Endothelial cell of umbilical vein (primary cell): ENCODE measurements at regions not wholly inside any gene's neighbourhood (a gene's known extent, or its start where the extent isn't known, plus 50 kb on each side); places are given as distances from the start of the nearest gene placed in this dataset.
A peak's percentile ranks its signal among the peaks of the same experiment; 100 is the strongest.

ENCODE experiments used
- BruUV-seq: library from RNA; stranded (reverse); fragments of 400-500 nt; replicated peaks from 2 replicates; lab custom pipeline; 2021; lab: Mats Ljungman, UMichigan
- CTCF ChIA-PET: fragments of 300-600, 350-600 bp; sonication (Branson Sonifier 250); formaldehyde crosslinking; loops from one replicate; lab custom pipeline; 2021; ENCODE audit warnings: antibody characterized with exemption, inconsistent platforms; lab: Charles Lee
- POLR2A ChIA-PET: fragments of 300-600, 350-600 bp; sonication (Branson Sonifier 250); formaldehyde crosslinking; loops from one replicate; lab custom pipeline; 2021; ENCODE audit warnings: antibody characterized with exemption, inconsistent platforms; lab: Charles Lee
- DNase-seq: peaks from one replicate; pipeline ENCODE4 v3.0.0-alpha.2; 2011; ENCODE audit warnings: low read depth, low spot score
- FAIRE-seq: peaks from 2 replicates; lab custom pipeline; 2011; peaks lifted over from hg19 to GRCh38; lab: Jason Lieb, UNC
- H2AFZ ChIP-seq: 2 replicates; pipeline ENCODE4 v1.6.0; 2012; ENCODE audit warnings: low read depth, low read length, control low read depth, inconsistent platforms
- H3K27ac ChIP-seq: 2 replicates; pipeline ENCODE4 v1.5.1; 2011; ENCODE audit warnings: low read depth, mild to moderate bottlenecking, control low read depth, low read length, moderate library complexity; ENCODE audit not compliant: insufficient read depth
- H3K27me3 ChIP-seq, 2 experiments: 2 replicates each; pipeline versions ENCODE4 v1.6.0 to v1.6.1; 2011; ENCODE audit warnings: low read length in 2 of 2, mixed read lengths in 1 of 2; ENCODE audit not compliant: control insufficient read depth in 2 of 2, insufficient read depth in 2 of 2
- H3K36me3 ChIP-seq, 2 experiments: 2 replicates in 1 of 2; 3 replicates in 1 of 2; pipeline ENCODE4 v1.5.1; 2011; ENCODE audit warnings: low read length in 2 of 2, mild to moderate bottlenecking in 1 of 2, moderate library complexity in 1 of 2; ENCODE audit not compliant: control insufficient read depth in 2 of 2, insufficient read depth in 2 of 2; ENCODE audit errors: extremely low read depth in 1 of 2
- H3K4me1 ChIP-seq: 3 replicates; pipeline ENCODE4 v1.5.1; 2011; ENCODE audit warnings: mild to moderate bottlenecking, low read length; ENCODE audit not compliant: control insufficient read depth, insufficient read depth; ENCODE audit errors: extremely low read depth
- H3K4me2 ChIP-seq: 2 replicates; pipeline ENCODE4 v1.6.1; 2011; ENCODE audit warnings: low read length, control low read depth, mixed read lengths; ENCODE audit not compliant: insufficient read depth
- H3K4me3 ChIP-seq, 3 experiments: fragments of 200-600 bp in 1 of 3; sonication (generic), shearing (Covaris generic) in 1 of 3; replicated peaks in 1 of 3; 2 replicates each; pipeline ENCODE4 v1.5.1; 2011 to 2016; ENCODE audit warnings: control low read depth in 3 of 3, low read length in 3 of 3, mild to moderate bottlenecking in 2 of 3, inconsistent platforms in 1 of 3, low read depth in 1 of 3, moderate library complexity in 1 of 3; ENCODE audit not compliant: insufficient read depth in 1 of 3
- H3K79me2 ChIP-seq: 2 replicates; pipeline ENCODE4 v1.6.0; 2012; ENCODE audit warnings: low read length, inconsistent platforms; ENCODE audit not compliant: control insufficient read depth, insufficient read depth
- H3K9ac ChIP-seq: replicated peaks from 2 replicates; pipeline ENCODE3; 2011; ENCODE audit warnings: low read length, control low read depth; ENCODE audit not compliant: insufficient read depth; ENCODE audit errors: extremely low read depth
- H3K9me1 ChIP-seq: replicated peaks from 3 replicates; pipeline ENCODE4 v1.6.0; 2011; ENCODE audit warnings: mild to moderate bottlenecking, low read length; ENCODE audit not compliant: control insufficient read depth, insufficient read depth; ENCODE audit errors: extremely low read depth
- H3K9me3 ChIP-seq: replicated peaks from 2 replicates; pipeline ENCODE4 v1.5.1; 2012; ENCODE audit warnings: low read length, inconsistent platforms; ENCODE audit not compliant: control insufficient read depth, insufficient read depth
- H4K20me1 ChIP-seq: replicated peaks from 2 replicates; pipeline ENCODE3; 2011; ENCODE audit warnings: mild to moderate bottlenecking, low read length; ENCODE audit not compliant: control insufficient read depth, insufficient read depth; ENCODE audit errors: extremely low read depth
- CTCF ChIP-seq, 2 donors: IDR thresholded peaks; 1 replicate in 1 of 2; 2 replicates in 1 of 2; pipeline ENCODE4 v1.5.1; 2011; ENCODE audit warnings: low read length in 2 of 2, mild to moderate bottlenecking in 2 of 2, moderate library complexity in 2 of 2, control low read depth in 1 of 2, inconsistent platforms in 1 of 2, low read depth in 1 of 2; ENCODE audit not compliant: insufficient read depth in 1 of 2; ENCODE audit errors: extremely low read depth in 1 of 2
- EZH2 ChIP-seq: IDR thresholded peaks from 2 replicates; pipeline ENCODE4 v1.6.1; 2012; ENCODE audit warnings: borderline replicate concordance, low read depth, mild to moderate bottlenecking, moderate library complexity, low read length, inconsistent platforms; ENCODE audit not compliant: severe bottlenecking
- GATA2 ChIP-seq: IDR thresholded peaks from 2 replicates; pipeline ENCODE4 v1.7.0; 2011; ENCODE audit warnings: low read depth, mild to moderate bottlenecking, moderate library complexity, mixed read lengths, low read length; ENCODE audit not compliant: insufficient read length, insufficient read depth
- JUN ChIP-seq: IDR thresholded peaks from 2 replicates; pipeline ENCODE4 v1.6.1; 2011; ENCODE audit warnings: borderline replicate concordance, low read depth; ENCODE audit not compliant: insufficient read length, insufficient read depth
- MYC ChIP-seq: IDR thresholded peaks from one replicate; pipeline ENCODE4 v1.6.1; 2011; ENCODE audit warnings: mild to moderate bottlenecking, low read depth, low read length
- POLR2A ChIP-seq: IDR thresholded peaks from 2 replicates; pipeline ENCODE4 v1.6.1; 2012; ENCODE audit warnings: low read depth, mild to moderate bottlenecking, control low read depth, low read length
- POLR2AphosphoS5 ChIP-seq: IDR thresholded peaks from 2 replicates; pipeline ENCODE4 v1.6.1; 2012; ENCODE audit warnings: low read depth, mild to moderate bottlenecking, control low read depth, low read length, moderate library complexity; ENCODE audit not compliant: insufficient read depth
- dilution Hi-C: fragments of 300-500 bp; cut with MboI; formaldehyde crosslinking; loops from one replicate; pipeline ENCODE4 v1.15.0; 2019; ENCODE audit warnings: low sequenced_read_pairs; ENCODE audit not compliant: extremely low pct_ligation_motif_present
- intact Hi-C: fragments of 100-400 bp; cut with micrococcal nuclease; formaldehyde crosslinking; loops from one replicate; pipeline ENCODE4 v1.10.0; 2022

GRCh38 chr5:145557345-145557744 is 277.8 kb downstream of the PRELID2 start:
- Histone ChIP-seq H3K79me2 (no peaks in the 10 kb centered on the region), H3K4me3 (no peak overlapping the region), H3K9me3 (no peaks in the 10 kb centered on the region), H3K36me3 (no peaks in the 10 kb centered on the region), H3K27me3 (no peaks in the 10 kb centered on the region), H2AFZ (no peak overlapping the region), H3K9me1 (no peaks in the 10 kb centered on the region), H4K20me1 (no peaks in the 10 kb centered on the region), H3K4me2 (no peak overlapping the region), H3K27ac (no peak overlapping the region), H3K9ac (no peak overlapping the region), H3K4me1 (no peaks in the 10 kb centered on the region)
- CTCF ChIA-PET: interaction anchor here (1.1 kb wide), 1 partner anchor 30 kb away, joined by 3 read pairs; no protein-coding TSS in a partner anchor
- dilution Hi-C loops: no loop called here
- DNase-seq: no peak
- no peak for FAIRE-seq
- no TSS peak for BruUV-seq
- TF ChIP-seq JUN (no peak), EZH2 (no peak), MYC (no peak)
- POLR2A ChIA-PET: no interaction called here
- intact Hi-C loops: no loop called here

GRCh38 chr5:145554399-145554798 is 280.7 kb downstream of the PRELID2 start:
- H3K79me2 ChIP-seq: no peaks in the 10 kb centered on the region
- ChIA-PET POLR2A (no interaction called here), CTCF (no interaction called here)
- H3K4me2 ChIP-seq: no peak overlapping the region
- FAIRE-seq: no peak
- H3K9me3 ChIP-seq: no peaks in the 10 kb centered on the region
- BruUV-seq: no TSS peak
- intact Hi-C loops (no loop called here), dilution Hi-C loops (no loop called here)
- H3K4me1 ChIP-seq: no peaks in the 10 kb centered on the region
- H3K27ac ChIP-seq: no peak overlapping the region
- H3K9ac ChIP-seq: no peak overlapping the region
- no peaks in the 10 kb centered on the region for H3K27me3 ChIP-seq
- H3K36me3 ChIP-seq: no peaks in the 10 kb centered on the region
- no peak overlapping the region for H3K4me3 ChIP-seq
- TF ChIP-seq POLR2A (no peak), GATA2 (no peak), MYC (no peak), POLR2AphosphoS5 (no peak), CTCF (IDR thresholded peaks at IDR 0.05; ENCODE audit: extremely low read depth in 1 of 2, insufficient read depth in 1 of 2, low read depth in 1 of 2, low read length in 2 of 2) (no peak)
- no peaks in the 10 kb centered on the region for H4K20me1 ChIP-seq
- H3K9me1 ChIP-seq: no peaks in the 10 kb centered on the region
- H2AFZ ChIP-seq: no peak overlapping the region
- peak; percentile 13 for DNase-seq
